ENCODE measurements at regions not wholly inside any gene's neighbourhood (a gene's known extent, or its start where the extent isn't known, plus 50 kb on each side); places are given as distances from the start of the nearest gene placed in this dataset.

DNA sequence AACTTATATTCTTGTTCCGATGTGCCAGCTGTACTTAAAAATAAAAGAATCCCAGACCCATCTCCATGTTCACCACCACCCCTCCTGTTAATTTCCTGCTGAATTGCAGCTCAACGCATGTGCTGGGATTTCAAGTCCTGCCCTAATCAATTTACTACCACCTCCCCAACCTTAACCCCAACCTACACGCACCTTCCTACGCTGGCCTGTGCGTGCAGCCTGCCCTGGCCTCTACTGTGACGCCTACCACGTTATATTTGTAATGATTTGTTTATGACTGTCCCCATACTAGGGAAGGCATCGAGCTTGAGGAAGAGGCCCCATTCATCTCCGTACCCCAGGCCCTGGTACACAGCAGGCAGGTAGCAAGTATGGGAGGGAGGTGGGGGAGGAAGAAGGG lies 251.1 kb downstream of the MRTFB start:
- no peaks in the 10 kb centered on the region for H3K27me3 ChIP-seq (ENCODE audit: insufficient read depth, low read length, poor library complexity, severe bottlenecking)
- no peaks in the 10 kb centered on the region for H3K79me2 ChIP-seq (ENCODE audit: insufficient read depth, low read length)
- no peak for TF ChIP-seq EZH2phosphoT487 (IDR thresholded peaks at IDR 0.05; ENCODE audit: borderline replicate concordance)
- TF ChIP-seq, protein P1, sequence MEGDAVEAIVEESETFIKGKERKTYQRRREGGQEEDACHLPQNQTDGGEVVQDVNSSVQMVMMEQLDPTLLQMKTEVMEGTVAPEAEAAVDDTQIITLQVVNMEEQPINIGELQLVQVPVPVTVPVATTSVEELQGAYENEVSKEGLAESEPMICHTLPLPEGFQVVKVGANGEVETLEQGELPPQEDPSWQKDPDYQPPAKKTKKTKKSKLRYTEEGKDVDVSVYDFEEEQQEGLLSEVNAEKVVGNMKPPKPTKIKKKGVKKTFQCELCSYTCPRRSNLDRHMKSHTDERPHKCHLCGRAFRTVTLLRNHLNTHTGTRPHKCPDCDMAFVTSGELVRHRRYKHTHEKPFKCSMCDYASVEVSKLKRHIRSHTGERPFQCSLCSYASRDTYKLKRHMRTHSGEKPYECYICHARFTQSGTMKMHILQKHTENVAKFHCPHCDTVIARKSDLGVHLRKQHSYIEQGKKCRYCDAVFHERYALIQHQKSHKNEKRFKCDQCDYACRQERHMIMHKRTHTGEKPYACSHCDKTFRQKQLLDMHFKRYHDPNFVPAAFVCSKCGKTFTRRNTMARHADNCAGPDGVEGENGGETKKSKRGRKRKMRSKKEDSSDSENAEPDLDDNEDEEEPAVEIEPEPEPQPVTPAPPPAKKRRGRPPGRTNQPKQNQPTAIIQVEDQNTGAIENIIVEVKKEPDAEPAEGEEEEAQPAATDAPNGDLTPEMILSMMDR (conservative IDR thresholded peaks at IDR 0.05; ENCODE audit: low read length), result no peak
- no peak overlapping the region for H3K4me2 ChIP-seq (ENCODE audit: low read depth, low read length, poor library complexity, severe bottlenecking)
- no peak overlapping the region for H3K9ac ChIP-seq (ENCODE audit: low read depth, low read length, poor library complexity, severe bottlenecking)
- no peaks in the 10 kb centered on the region for H3K9me3 ChIP-seq (ENCODE audit: insufficient read depth, low read depth, low read length)
- no peaks in the 10 kb centered on the region for H3K4me1 ChIP-seq (ENCODE audit: insufficient read depth, low read length, poor library complexity, severe bottlenecking)
- no peaks in the 10 kb centered on the region for H3F3A ChIP-seq (ENCODE audit: low read depth)
- no peaks in the 10 kb centered on the region for H3K36me3 ChIP-seq (ENCODE audit: insufficient read depth, low read length)
- H3K4me3 ChIP-seq (ENCODE audit: low read length, poor library complexity, severe bottlenecking), result no peak overlapping the region
- H2AFZ ChIP-seq (ENCODE audit: low read length), result no peak overlapping the region
- H3K9me2 ChIP-seq (replicated peaks; ENCODE audit: low read depth, low read length), result no peaks in the 10 kb centered on the region
- H4K20me1 ChIP-seq (ENCODE audit: insufficient read depth, low read length, poor library complexity, severe bottlenecking), result no peaks in the 10 kb centered on the region

DNA sequence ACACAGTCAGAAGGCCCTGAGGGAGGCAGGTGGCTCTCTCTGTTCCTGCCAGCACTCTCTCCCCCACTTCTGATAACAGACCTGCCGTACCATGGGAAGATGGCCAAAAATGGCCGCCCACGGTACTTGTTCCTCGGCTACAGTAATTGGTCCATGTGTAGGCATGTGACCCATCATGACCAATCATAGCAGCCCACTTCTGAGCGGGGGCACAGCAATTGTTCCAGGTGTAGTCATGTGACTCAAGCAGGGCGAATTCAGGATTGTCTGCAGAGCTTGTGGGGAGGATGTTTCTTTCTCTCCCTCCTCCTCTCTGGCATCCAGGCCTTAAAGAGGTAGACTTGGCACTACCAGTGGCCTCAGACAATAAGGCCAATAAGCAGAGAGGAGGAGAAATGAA lies 250.4 kb downstream of the MRTFB start:
- H4K20me1 ChIP-seq (ENCODE audit: insufficient read depth, low read length, poor library complexity, severe bottlenecking), result no peaks in the 10 kb centered on the region
- no peak overlapping the region for H3K4me3 ChIP-seq (ENCODE audit: low read length, poor library complexity, severe bottlenecking)
- no peaks in the 10 kb centered on the region for H3K4me1 ChIP-seq (ENCODE audit: insufficient read depth, low read length, poor library complexity, severe bottlenecking)
- H3K27me3 ChIP-seq (ENCODE audit: insufficient read depth, low read length, poor library complexity, severe bottlenecking), result no peaks in the 10 kb centered on the region
- TF ChIP-seq, protein P1 (conservative IDR thresholded peaks at IDR 0.05; ENCODE audit: low read length), result no peak
- TF ChIP-seq EZH2phosphoT487 (IDR thresholded peaks at IDR 0.05; ENCODE audit: borderline replicate concordance), result no peak
- no peaks in the 10 kb centered on the region for H3K79me2 ChIP-seq (ENCODE audit: insufficient read depth, low read length)
- no peak overlapping the region for H3K9ac ChIP-seq (ENCODE audit: low read depth, low read length, poor library complexity, severe bottlenecking)
- no peaks in the 10 kb centered on the region for H3K36me3 ChIP-seq (ENCODE audit: insufficient read depth, low read length)
- no peak overlapping the region for H3K4me2 ChIP-seq (ENCODE audit: low read depth, low read length, poor library complexity, severe bottlenecking)
- H3K9me3 ChIP-seq (ENCODE audit: insufficient read depth, low read depth, low read length), result no peaks in the 10 kb centered on the region
- no peaks in the 10 kb centered on the region for H3F3A ChIP-seq (ENCODE audit: low read depth)
- H3K9me2 ChIP-seq (replicated peaks; ENCODE audit: low read depth, low read length), result no peaks in the 10 kb centered on the region
- no peak overlapping the region for H2AFZ ChIP-seq (ENCODE audit: low read length)

DNA sequence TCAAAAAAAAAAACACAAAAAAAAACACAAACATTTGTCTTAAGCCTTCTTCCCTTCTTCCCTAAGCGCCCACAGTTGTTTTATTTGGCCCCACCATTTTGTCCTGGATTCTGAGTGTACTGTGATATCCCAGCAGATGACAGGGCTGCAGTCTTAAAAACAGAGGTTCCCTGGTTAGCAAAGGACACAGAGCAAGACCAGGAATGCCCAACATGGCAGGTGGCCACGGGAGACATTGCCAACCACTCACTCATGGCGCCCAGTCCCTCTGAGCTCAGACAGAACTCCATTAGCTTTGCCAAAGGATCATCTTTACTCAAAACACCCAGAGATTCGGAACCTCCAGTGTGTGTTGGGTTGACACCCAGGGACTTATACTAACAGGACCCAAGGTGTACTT lies 249.3 kb downstream of the MRTFB start:
- Histone ChIP-seq H3K36me3 (ENCODE audit: insufficient read depth, low read length) (no peaks in the 10 kb centered on the region), H4K20me1 (ENCODE audit: insufficient read depth, low read length, poor library complexity, severe bottlenecking) (no peaks in the 10 kb centered on the region), H3K79me2 (ENCODE audit: insufficient read depth, low read length) (no peaks in the 10 kb centered on the region), H3K9ac (ENCODE audit: low read depth, low read length, poor library complexity, severe bottlenecking) (no peak overlapping the region), H3K4me3 (ENCODE audit: low read length, poor library complexity, severe bottlenecking) (no peak overlapping the region), H3K4me2 (ENCODE audit: low read depth, low read length, poor library complexity, severe bottlenecking) (no peak overlapping the region), H3K4me1 (ENCODE audit: insufficient read depth, low read length, poor library complexity, severe bottlenecking) (no peaks in the 10 kb centered on the region), H3K9me2 (replicated peaks; ENCODE audit: low read depth, low read length) (no peaks in the 10 kb centered on the region), H3K27me3 (ENCODE audit: insufficient read depth, low read length, poor library complexity, severe bottlenecking) (no peaks in the 10 kb centered on the region), H2AFZ (ENCODE audit: low read length) (no peak overlapping the region), H3K9me3 (ENCODE audit: insufficient read depth, low read depth, low read length) (no peaks in the 10 kb centered on the region), H3F3A (ENCODE audit: low read depth) (no peaks in the 10 kb centered on the region)
- TF ChIP-seq, protein P1 (conservative IDR thresholded peaks at IDR 0.05; ENCODE audit: low read length), result no peak
- TF ChIP-seq EZH2phosphoT487 (IDR thresholded peaks at IDR 0.05; ENCODE audit: borderline replicate concordance), result no peak

Data from Loucy (cell line).